A549 (cell line): ENCODE measurements at regions not wholly inside any gene's neighbourhood (a gene's known extent, or its start where the extent isn't known, plus 50 kb on each side); places are given as distances from the start of the nearest gene placed in this dataset.

ENCODE experiments used
- ATAC-seq, 2 experiments: fragments of 200-7000 bp in 1 of 2; fragments of >200 bp in 1 of 2; cut with Nextera tagmentation in 1 of 2; cut with Tn5 transposase in 1 of 2; 3 replicates each; pipeline versions ENCODE4 v1.8.0 to v1.9.1; 2018 to 2020; ENCODE audit warnings: mild to moderate bottlenecking in 1 of 2, moderate library complexity in 1 of 2
- CTCF ChIA-PET: fragments of 300-600 bp; sonication (Branson Sonifier 250); formaldehyde crosslinking; extraction: SDS; loops from one replicate; lab custom pipeline; 2021; ENCODE audit warnings: antibody characterized with exemption, inconsistent platforms; lab: Yijun Ruan, JAX
- POLR2A ChIA-PET: fragments of 350-600 bp; formaldehyde crosslinking; extraction: SDS; loops from one replicate; lab custom pipeline; 2021; ENCODE audit warnings: antibody characterized with exemption, inconsistent platforms; lab: Yijun Ruan, JAX
- DNase-seq, 2 experiments: peaks; one replicate each; pipeline versions ENCODE4 v3.0.0 to v3.0.0-alpha.2; 2011 to 2016; ENCODE audit warnings: low read depth in 1 of 2, low spot score in 1 of 2
- FAIRE-seq: peaks from 2 replicates; lab custom pipeline; 2011; peaks lifted over from hg19 to GRCh38; lab: Jason Lieb, UNC
- H3K27ac ChIP-seq, 2 experiments: fragments of >200 bp; sonication (Bioruptor Twin); formaldehyde crosslinking; 3 replicates each; pipeline ENCODE4 v1.5.1; 2016 to 2017
- H3K4me1 ChIP-seq: fragments of >200 bp; sonication (Bioruptor Twin); formaldehyde crosslinking; 3 replicates; pipeline ENCODE4 v1.6.1; 2016
- H3K4me2 ChIP-seq: fragments of >200 bp; sonication (Bioruptor Twin); formaldehyde crosslinking; 3 replicates; pipeline ENCODE4 v1.6.1; 2016
- H3K4me3 ChIP-seq: fragments of >200 bp; sonication (Bioruptor Twin); formaldehyde crosslinking; 3 replicates; pipeline ENCODE4 v1.5.1; 2016
- H3K9me3 ChIP-seq: fragments of >200 bp; sonication (Bioruptor Twin); formaldehyde crosslinking; 3 replicates; pipeline ENCODE4 v1.6.1; 2016
- ATOH8 ChIP-seq: fragments of 250-450 bp; sonication (Bioruptor Pico); IDR thresholded peaks from 2 replicates; pipeline ENCODE4 v1.5.0; 2020; ENCODE audit warnings: low read depth, mild to moderate bottlenecking, moderate library complexity
- BCL3 ChIP-seq: fragments of >200 bp; sonication (Bioruptor Twin); formaldehyde crosslinking; IDR thresholded peaks from 3 replicates; pipeline ENCODE4 v1.6.1; 2016
- CBX8 ChIP-seq: fragments of 200-600 bp; sonication (generic); IDR thresholded peaks from 2 replicates; pipeline ENCODE4 v1.6.1; 2016
- CEBPB ChIP-seq, 2 experiments: fragments of >200 bp in 1 of 2; sonication (Bioruptor Twin) in 1 of 2; formaldehyde crosslinking in 1 of 2; IDR thresholded peaks; 2 replicates each; pipeline ENCODE4 v1.6.1; 2012 to 2016
- CHD2 ChIP-seq: fragments of 150-350 bp; IDR thresholded peaks from 2 replicates; pipeline ENCODE4 v1.6.1; 2014; ENCODE audit warnings: low read length; ENCODE audit not compliant: partially characterized antibody
- EHF ChIP-seq: fragments of 250-450 bp; sonication (Bioruptor Pico); IDR thresholded peaks from 2 replicates; pipeline ENCODE4 v1.5.0; 2020; ENCODE audit warnings: mild to moderate bottlenecking
- EHMT2 ChIP-seq: fragments of 200-600 bp; sonication (generic); IDR thresholded peaks from 2 replicates; pipeline ENCODE4 v1.6.1; 2016; ENCODE audit warnings: antibody characterized with exemption, low read depth, mild to moderate bottlenecking, moderate library complexity
- ESRRA ChIP-seq: fragments of 150-350 bp; IDR thresholded peaks from 2 replicates; pipeline ENCODE4 v1.6.1; 2014; ENCODE audit warnings: mild to moderate bottlenecking, low read length, borderline replicate concordance
- FOSL2 ChIP-seq, 2 experiments: fragments of 450-650 bp in 1 of 2; fragments of >200 bp in 1 of 2; sonication (Bioruptor Twin) in 1 of 2; formaldehyde crosslinking; IDR thresholded peaks; 2 replicates each; pipeline versions ENCODE4 v1.5.0 to v1.6.1; 2016 to 2020; ENCODE audit warnings: mild to moderate bottlenecking in 1 of 2, moderate library complexity in 1 of 2
- FOXS1 ChIP-seq: fragments of 250-450 bp; sonication (Bioruptor Pico); IDR thresholded peaks from 2 replicates; pipeline ENCODE4 v1.5.0; 2020; ENCODE audit warnings: mild to moderate bottlenecking, moderate library complexity
- GATA3 ChIP-seq: IDR thresholded peaks from 2 replicates; pipeline ENCODE4 v1.6.1; 2012; ENCODE audit warnings: borderline replicate concordance
- HDAC2 ChIP-seq: fragments of 200-600 bp; sonication (generic); IDR thresholded peaks from 2 replicates; pipeline ENCODE4 v1.6.1; 2016
- HEYL ChIP-seq: fragments of 250-450 bp; sonication (Bioruptor Pico); IDR thresholded peaks from 2 replicates; pipeline ENCODE4 v1.8.0; 2021; ENCODE audit warnings: mild to moderate bottlenecking, moderate library complexity
- HOXA7 ChIP-seq: fragments of 250-450 bp; sonication (Bioruptor Pico); IDR thresholded peaks from 2 replicates; pipeline ENCODE4 v1.5.0; 2020; ENCODE audit warnings: mild to moderate bottlenecking, moderate library complexity
- HOXB5 ChIP-seq: fragments of 250-450 bp; sonication (Bioruptor Pico); IDR thresholded peaks from 2 replicates; pipeline ENCODE4 v1.5.0; 2020; ENCODE audit warnings: mild to moderate bottlenecking, moderate library complexity
- KDM5A ChIP-seq: fragments of 200-600 bp; sonication (generic); IDR thresholded peaks from 2 replicates; pipeline ENCODE4 v1.6.1; 2016; ENCODE audit warnings: antibody characterized with exemption, mild to moderate bottlenecking
- MAFK ChIP-seq: fragments of 450-650 bp; IDR thresholded peaks from 2 replicates; pipeline ENCODE4 v1.6.1; 2014; ENCODE audit not compliant: partially characterized antibody
- MYC ChIP-seq: IDR thresholded peaks from 2 replicates; pipeline ENCODE4 v1.6.1; 2012; ENCODE audit warnings: mild to moderate bottlenecking, inconsistent platforms, low read length, improper control_type of control experiment, borderline replicate concordance
- NFE2L2 ChIP-seq: fragments of 150-350 bp; conservative IDR thresholded peaks from 2 replicates; pipeline ENCODE4 v1.6.1; 2014; ENCODE audit warnings: low read length
- NPAS2 ChIP-seq: fragments of 250-450 bp; sonication (Bioruptor Pico); IDR thresholded peaks from 2 replicates; pipeline ENCODE4 v1.8.0; 2022; ENCODE audit warnings: mild to moderate bottlenecking, moderate library complexity, borderline replicate concordance
- POLR2A ChIP-seq: IDR thresholded peaks from 2 replicates; pipeline ENCODE4 v1.6.1; 2012; ENCODE audit warnings: mild to moderate bottlenecking, low read length
- POLR2AphosphoS2 ChIP-seq: conservative IDR thresholded peaks from 2 replicates; pipeline ENCODE4 v1.6.1; 2012; ENCODE audit warnings: low read length, improper control_type of control experiment, inconsistent platforms
- RARB ChIP-seq: fragments of 250-450 bp; sonication (Bioruptor Pico); IDR thresholded peaks from 2 replicates; pipeline ENCODE4 v1.8.0; 2021; ENCODE audit warnings: mild to moderate bottlenecking, moderate library complexity
- RFX5 ChIP-seq: fragments of 450-650 bp; IDR thresholded peaks from 2 replicates; pipeline ENCODE4 v1.7.1; 2014; ENCODE audit warnings: antibody characterized with exemption, mild to moderate bottlenecking, moderate library complexity
- SREBF2 ChIP-seq: fragments of 450-650 bp; IDR thresholded peaks from 2 replicates; pipeline ENCODE4 v1.6.1; 2014; ENCODE audit warnings: mild to moderate bottlenecking, moderate library complexity
- ZFP36 ChIP-seq: fragments of 450-650 bp; IDR thresholded peaks from 2 replicates; pipeline ENCODE4 v1.6.1; 2014; ENCODE audit warnings: borderline replicate concordance; ENCODE audit not compliant: partially characterized antibody
- ZNF302 ChIP-seq: fragments of 250-450 bp; sonication (Bioruptor Pico); IDR thresholded peaks from 2 replicates; pipeline ENCODE4 v1.9.0; 2021; ENCODE audit warnings: inconsistent platforms, mild to moderate bottlenecking, moderate library complexity
- ZSCAN20 ChIP-seq: fragments of 250-450 bp; sonication (Bioruptor Pico); IDR thresholded peaks from 2 replicates; pipeline ENCODE4 v1.8.0; 2022; ENCODE audit warnings: mild to moderate bottlenecking, moderate library complexity
- WGBS: methylation state at CpG from one replicate; pipeline ENCODE4 v1.1.6; 2017; ENCODE audit errors: missing lambda C conversion rate; 5-methylcytosine and 5-hydroxymethylcytosine counted together
- TF ChIP-seq, protein P1 (sequence below): fragments of >200 bp; sonication (Bioruptor Twin); formaldehyde crosslinking; IDR thresholded peaks from 3 replicates; pipeline ENCODE4 v1.5.1; 2016
- TF ChIP-seq, protein P2 (sequence below): IDR thresholded peaks from 2 replicates; pipeline ENCODE4 v1.6.1; 2012

- H3K27ac ChIP-seq = no peak overlapping the region
- no peak overlapping the region for H3K4me2 ChIP-seq
- no peaks in the 10 kb centered on the region for H3K9me3 ChIP-seq
- H3K4me1 ChIP-seq = no peaks in the 10 kb centered on the region
- FAIRE-seq (no peak), DNase-seq (no peak), ATAC-seq (no peak)
- 43% methylated on average over 4 of the region's 5 CpGs for WGBS
- H3K4me3 ChIP-seq = no peak overlapping the region
- POLR2A ChIA-PET = no interaction called here
- TF ChIP-seq NPAS2 (CRISPR knock-in tag) (no peak), CBX8 (no peak), HOXA7 (CRISPR knock-in tag) (no peak), CHD2 (no peak), HEYL (CRISPR knock-in tag) (no peak), ESRRA (no peak), EHMT2 (no peak), NFE2L2 (no peak)
- TF ChIP-seq, protein P1, sequence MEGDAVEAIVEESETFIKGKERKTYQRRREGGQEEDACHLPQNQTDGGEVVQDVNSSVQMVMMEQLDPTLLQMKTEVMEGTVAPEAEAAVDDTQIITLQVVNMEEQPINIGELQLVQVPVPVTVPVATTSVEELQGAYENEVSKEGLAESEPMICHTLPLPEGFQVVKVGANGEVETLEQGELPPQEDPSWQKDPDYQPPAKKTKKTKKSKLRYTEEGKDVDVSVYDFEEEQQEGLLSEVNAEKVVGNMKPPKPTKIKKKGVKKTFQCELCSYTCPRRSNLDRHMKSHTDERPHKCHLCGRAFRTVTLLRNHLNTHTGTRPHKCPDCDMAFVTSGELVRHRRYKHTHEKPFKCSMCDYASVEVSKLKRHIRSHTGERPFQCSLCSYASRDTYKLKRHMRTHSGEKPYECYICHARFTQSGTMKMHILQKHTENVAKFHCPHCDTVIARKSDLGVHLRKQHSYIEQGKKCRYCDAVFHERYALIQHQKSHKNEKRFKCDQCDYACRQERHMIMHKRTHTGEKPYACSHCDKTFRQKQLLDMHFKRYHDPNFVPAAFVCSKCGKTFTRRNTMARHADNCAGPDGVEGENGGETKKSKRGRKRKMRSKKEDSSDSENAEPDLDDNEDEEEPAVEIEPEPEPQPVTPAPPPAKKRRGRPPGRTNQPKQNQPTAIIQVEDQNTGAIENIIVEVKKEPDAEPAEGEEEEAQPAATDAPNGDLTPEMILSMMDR = no peak
- TF ChIP-seq, protein P2, sequence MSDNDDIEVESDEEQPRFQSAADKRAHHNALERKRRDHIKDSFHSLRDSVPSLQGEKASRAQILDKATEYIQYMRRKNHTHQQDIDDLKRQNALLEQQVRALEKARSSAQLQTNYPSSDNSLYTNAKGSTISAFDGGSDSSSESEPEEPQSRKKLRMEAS = no peak
- CTCF ChIA-PET = no interaction called here
Measured at GRCh38 chr6:1203546-1203945, 108.4 kb upstream of the FOXQ1 start.

GRCh38 chr6:1202201-1202600 is 109.7 kb upstream of the FOXQ1 start:
- no peak overlapping the region for H3K27ac ChIP-seq
- no peak overlapping the region for H3K4me3 ChIP-seq
- H3K4me2 ChIP-seq = no peak overlapping the region
- 64% methylated on average over 6 of the region's 7 CpGs for WGBS
- DNase-seq = no peak
- FAIRE-seq = no peak
- TF ChIP-seq FOSL2 (IDR thresholded peaks at IDR 0.05) (no peak), FOSL2 (CRISPR knock-in tag; IDR thresholded peaks at IDR 0.05) (no peak), FOXS1 (CRISPR knock-in tag) (no peak), CHD2 (no peak), ZNF302 (CRISPR knock-in tag) (no peak), ATOH8 (no peak), POLR2A (no peak), POLR2AphosphoS2 (no peak), SREBF2 (no peak), EHMT2 (no peak), CEBPB (IDR thresholded peaks at IDR 0.05) (no peak), EHF (no peak), NPAS2 (CRISPR knock-in tag) (no peak), NFE2L2 (no peak), HOXB5 (CRISPR knock-in tag) (no peak), KDM5A (no peak), HOXA7 (CRISPR knock-in tag) (no peak), HDAC2 (no peak)
- no peaks in the 10 kb centered on the region for H3K4me1 ChIP-seq
- ChIA-PET POLR2A (no interaction called here), CTCF (interaction anchor here (0.9 to 1.4 kb wide), 2 partner anchors 405 to 609 kb away, joined by 3 to 4 read pairs; no protein-coding TSS in a partner anchor)
- H3K9me3 ChIP-seq = no peaks in the 10 kb centered on the region
- ATAC-seq = no peak

GRCh38 chr6:1201547-1202200 is 110.2 kb upstream of the FOXQ1 start:
- H3K4me2 ChIP-seq = no peak overlapping the region
- no peaks in the 10 kb centered on the region for H3K4me1 ChIP-seq
- FAIRE-seq (no peak), DNase-seq (no peak), ATAC-seq (no peak)
- no peak overlapping the region for H3K4me3 ChIP-seq
- no peaks in the 10 kb centered on the region for H3K9me3 ChIP-seq
- no peak overlapping the region for H3K27ac ChIP-seq
- POLR2A ChIA-PET = no interaction called here
- CTCF ChIA-PET = interaction anchor here (0.6 to 1.4 kb wide), 2 partner anchors 99 to 404 kb away, joined by 3 to 4 read pairs; no protein-coding TSS in a partner anchor
- 63% methylated on average over 9 of the region's 9 CpGs for WGBS
- no peak for TF ChIP-seq ZFP36
- TF ChIP-seq POLR2AphosphoS2 = no peak
- TF ChIP-seq, protein P2 = no peak
- TF ChIP-seq CBX8 = no peak
- TF ChIP-seq RARB (CRISPR knock-in tag) = no peak
- no peak for TF ChIP-seq MYC
- no peak for TF ChIP-seq EHMT2
- TF ChIP-seq CHD2 = no peak
- no peak for TF ChIP-seq GATA3
- no peak for TF ChIP-seq RFX5
- no peak for TF ChIP-seq MAFK
- no peak for TF ChIP-seq ZSCAN20 (CRISPR knock-in tag)
- no peak for TF ChIP-seq BCL3
- no peak for TF ChIP-seq SREBF2
- TF ChIP-seq ZNF302 (CRISPR knock-in tag) = no peak
